Mucosa of descending colon (tissue), 3 donors: ENCODE measurements at regions not wholly inside any gene's neighbourhood (a gene's known extent, or its start where the extent isn't known, plus 50 kb on each side); places are given as distances from the start of the nearest gene placed in this dataset.

Source experiments
- ATAC-seq: fragments of 200-7000 bp; cut with Tn5 transposase; one replicate; pipeline ENCODE4 v1.9.1; 2020; ENCODE audit warnings: mild to moderate bottlenecking, moderate library complexity
- DNase-seq, 3 donors: peaks; one replicate each; pipeline ENCODE4 v3.0.0-alpha.2; 2020
- H3K36me3 ChIP-seq: fragments of 200-600 bp; one replicate; pipeline ENCODE4 v1.8.0; 2021; ENCODE audit warnings: low read depth, mild to moderate bottlenecking
- H3K4me1 ChIP-seq: fragments of 200-600 bp; one replicate; pipeline ENCODE4 v1.8.0; 2021; ENCODE audit warnings: low read depth, mild to moderate bottlenecking
- H3K4me3 ChIP-seq: fragments of 200-600 bp; one replicate; pipeline ENCODE4 v1.8.0; 2021; ENCODE audit warnings: mild to moderate bottlenecking
- H3K9me3 ChIP-seq: fragments of 200-600 bp; one replicate; pipeline ENCODE4 v1.8.0; 2021; ENCODE audit warnings: mild to moderate bottlenecking
- intact Hi-C, 2 donors: fragments of 100-400 bp; cut with DNase I in 1 of 2; cut with micrococcal nuclease in 1 of 2; formaldehyde crosslinking; loops; one replicate each; pipeline versions ENCODE4 v1.11.0 to v1.11.1; 2022; cut with DNase I, micrococcal nuclease
- TF ChIP-seq, protein P1 (sequence below): fragments of 200-600 bp; IDR thresholded peaks from one replicate; pipeline ENCODE4 v1.8.0; 2022; ENCODE audit warnings: antibody characterized with exemption, mild to moderate bottlenecking
- donor health status: DM: no; HTN: no; CAD: no; lungs with moderate emphysema.
- donor health status: DM: no; HTN: no; CAD: no.
- donor health status: DM: no; HTN: yes; CAD: no.

GRCh38 chr11:122345586-122345985 is 229.6 kb upstream of the BLID start:
- no peaks in the 10 kb centered on the region for H3K4me1 ChIP-seq
- intact Hi-C loops, result no loop called here
- no peak overlapping the region for H3K4me3 ChIP-seq
- TF ChIP-seq, protein P1, sequence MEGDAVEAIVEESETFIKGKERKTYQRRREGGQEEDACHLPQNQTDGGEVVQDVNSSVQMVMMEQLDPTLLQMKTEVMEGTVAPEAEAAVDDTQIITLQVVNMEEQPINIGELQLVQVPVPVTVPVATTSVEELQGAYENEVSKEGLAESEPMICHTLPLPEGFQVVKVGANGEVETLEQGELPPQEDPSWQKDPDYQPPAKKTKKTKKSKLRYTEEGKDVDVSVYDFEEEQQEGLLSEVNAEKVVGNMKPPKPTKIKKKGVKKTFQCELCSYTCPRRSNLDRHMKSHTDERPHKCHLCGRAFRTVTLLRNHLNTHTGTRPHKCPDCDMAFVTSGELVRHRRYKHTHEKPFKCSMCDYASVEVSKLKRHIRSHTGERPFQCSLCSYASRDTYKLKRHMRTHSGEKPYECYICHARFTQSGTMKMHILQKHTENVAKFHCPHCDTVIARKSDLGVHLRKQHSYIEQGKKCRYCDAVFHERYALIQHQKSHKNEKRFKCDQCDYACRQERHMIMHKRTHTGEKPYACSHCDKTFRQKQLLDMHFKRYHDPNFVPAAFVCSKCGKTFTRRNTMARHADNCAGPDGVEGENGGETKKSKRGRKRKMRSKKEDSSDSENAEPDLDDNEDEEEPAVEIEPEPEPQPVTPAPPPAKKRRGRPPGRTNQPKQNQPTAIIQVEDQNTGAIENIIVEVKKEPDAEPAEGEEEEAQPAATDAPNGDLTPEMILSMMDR, result no peak
- DNase-seq (no peak), ATAC-seq (no peak)
- no peaks in the 10 kb centered on the region for H3K9me3 ChIP-seq
- no peaks in the 10 kb centered on the region for H3K36me3 ChIP-seq

GRCh38 chr11:122344215-122344614 is 228.2 kb upstream of the BLID start:
- Histone ChIP-seq H3K4me3 (no peak overlapping the region), H3K4me1 (no peaks in the 10 kb centered on the region), H3K9me3 (no peaks in the 10 kb centered on the region), H3K36me3 (no peaks in the 10 kb centered on the region)
- no peak for ATAC-seq
- no peak for DNase-seq
- intact Hi-C loops, result no loop called here
- TF ChIP-seq, protein P1, result no peak

DNA sequence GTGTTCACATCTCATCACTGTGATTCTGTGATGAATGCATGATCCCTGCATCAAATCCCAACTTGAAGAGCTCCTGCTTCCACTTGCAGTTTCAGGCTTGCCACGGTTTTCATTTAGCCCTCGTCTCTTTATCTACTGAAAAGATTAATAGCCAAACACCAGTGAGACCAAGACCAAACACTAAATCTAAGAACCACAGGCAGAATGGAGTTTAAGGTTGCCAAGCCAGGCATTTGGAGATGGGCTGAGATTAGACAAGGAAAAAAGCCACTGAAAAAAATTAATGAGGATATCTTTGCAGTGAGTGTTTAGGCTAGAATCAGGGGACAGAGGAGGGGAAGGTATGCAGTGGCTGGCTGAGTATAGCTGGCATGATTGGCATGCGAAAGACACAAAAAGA is 227.2 kb upstream of the BLID start:
- intact Hi-C loops, result no loop called here
- TF ChIP-seq, protein P1, result no peak
- no peaks in the 10 kb centered on the region for H3K9me3 ChIP-seq
- H3K4me1 ChIP-seq, result no peaks in the 10 kb centered on the region
- no peaks in the 10 kb centered on the region for H3K36me3 ChIP-seq
- no peak overlapping the region for H3K4me3 ChIP-seq
- no peak for ATAC-seq
- no peak for DNase-seq

- ATAC-seq, result no peak
- intact Hi-C loops, result no loop called here
Measured at GRCh38 chr11:122342089-122342744, 226.2 kb upstream of the BLID start.

DNA sequence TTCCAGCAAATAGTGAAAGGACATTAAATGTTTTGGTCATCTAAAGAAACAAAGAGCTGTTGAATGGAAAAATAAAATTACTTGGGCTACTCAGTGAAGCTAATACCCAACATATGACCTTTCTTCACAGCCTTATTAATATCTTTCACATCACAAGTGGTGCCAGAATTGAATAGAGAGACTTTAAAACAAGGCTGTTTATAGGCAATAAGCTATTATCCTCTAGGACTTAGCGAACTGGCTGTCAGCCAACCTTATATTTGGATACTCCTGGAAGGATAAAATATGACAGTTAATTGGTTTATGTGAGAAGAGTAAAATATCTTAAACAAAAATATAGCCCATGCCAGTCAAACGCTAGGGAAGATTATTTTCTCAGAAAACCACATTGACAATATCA is 225.5 kb upstream of the BLID start:
- ATAC-seq, result no peak
- H3K4me1 ChIP-seq, result no peaks in the 10 kb centered on the region
- DNase-seq, result no peak
- no peaks in the 10 kb centered on the region for H3K36me3 ChIP-seq
- H3K9me3 ChIP-seq, result no peaks in the 10 kb centered on the region
- no peak overlapping the region for H3K4me3 ChIP-seq
- intact Hi-C loops, result no loop called here
- TF ChIP-seq, protein P1, result no peak

More at GRCh38 chr11:122342089-122342744, 226.2 kb upstream of the BLID start:
- TF ChIP-seq, protein P1, result no peak
- no peaks in the 10 kb centered on the region for H3K36me3 ChIP-seq
- DNase-seq, result no peak
- no peaks in the 10 kb centered on the region for H3K4me1 ChIP-seq
- no peak overlapping the region for H3K4me3 ChIP-seq
- no peaks in the 10 kb centered on the region for H3K9me3 ChIP-seq
